ENCODE measurements at regions not wholly inside any gene's neighbourhood (a gene's known extent, or its start where the extent isn't known, plus 50 kb on each side); places are given as distances from the start of the nearest gene placed in this dataset.

DNA sequence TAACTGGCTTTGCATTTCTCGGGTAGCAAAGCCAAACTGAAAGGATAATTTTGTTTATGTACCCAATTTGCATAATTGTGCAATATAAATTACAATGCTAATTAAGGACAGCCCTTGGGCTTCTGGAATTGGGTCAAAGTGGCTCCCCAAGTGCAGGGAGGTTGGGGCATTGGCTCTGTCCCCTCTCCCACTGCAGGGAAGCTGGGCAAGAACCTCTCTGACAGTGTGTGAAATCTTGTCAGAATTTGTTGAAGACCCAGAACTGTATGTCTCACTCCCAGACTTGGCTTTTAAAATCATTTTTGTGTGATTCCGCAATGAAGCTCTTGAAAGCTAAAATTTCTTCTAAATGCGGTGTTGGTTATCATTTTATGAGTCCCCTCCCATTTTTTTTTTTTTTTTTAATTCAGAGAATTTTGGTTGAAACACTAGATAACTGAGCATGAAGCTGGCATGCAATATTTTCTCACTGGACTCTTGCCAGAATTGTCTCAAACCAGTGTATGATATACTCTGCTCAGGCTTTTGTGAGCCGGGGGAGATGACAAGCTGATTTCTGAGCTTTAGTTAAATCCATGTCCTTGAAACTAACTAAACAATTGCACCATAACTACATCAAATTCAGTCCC, 878.9 kb upstream of the CXADR start:
- no peak for DNase-seq (ENCODE audit: low spot score)

DNA sequence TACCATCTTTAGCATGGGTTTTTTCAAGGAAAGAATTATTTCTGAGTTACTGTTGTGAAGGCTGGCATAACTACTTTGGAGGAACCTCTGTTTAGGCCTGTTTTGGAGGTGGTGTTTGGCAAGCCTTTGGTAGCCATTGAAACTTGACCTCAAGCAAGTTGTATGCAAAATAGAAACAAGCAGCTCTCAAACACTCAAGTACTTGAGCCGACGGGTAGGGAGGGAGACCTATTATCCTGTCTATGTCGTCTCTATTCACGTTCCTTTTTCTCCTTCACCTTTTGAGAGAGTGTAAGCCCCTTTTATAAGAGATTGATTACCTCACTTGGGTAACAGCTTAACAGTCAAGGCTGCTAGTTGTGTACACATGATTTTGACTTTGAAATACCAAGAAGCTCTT, 878.3 kb upstream of the CXADR start:
- DNase-seq (ENCODE audit: low spot score), result no peak

DNA sequence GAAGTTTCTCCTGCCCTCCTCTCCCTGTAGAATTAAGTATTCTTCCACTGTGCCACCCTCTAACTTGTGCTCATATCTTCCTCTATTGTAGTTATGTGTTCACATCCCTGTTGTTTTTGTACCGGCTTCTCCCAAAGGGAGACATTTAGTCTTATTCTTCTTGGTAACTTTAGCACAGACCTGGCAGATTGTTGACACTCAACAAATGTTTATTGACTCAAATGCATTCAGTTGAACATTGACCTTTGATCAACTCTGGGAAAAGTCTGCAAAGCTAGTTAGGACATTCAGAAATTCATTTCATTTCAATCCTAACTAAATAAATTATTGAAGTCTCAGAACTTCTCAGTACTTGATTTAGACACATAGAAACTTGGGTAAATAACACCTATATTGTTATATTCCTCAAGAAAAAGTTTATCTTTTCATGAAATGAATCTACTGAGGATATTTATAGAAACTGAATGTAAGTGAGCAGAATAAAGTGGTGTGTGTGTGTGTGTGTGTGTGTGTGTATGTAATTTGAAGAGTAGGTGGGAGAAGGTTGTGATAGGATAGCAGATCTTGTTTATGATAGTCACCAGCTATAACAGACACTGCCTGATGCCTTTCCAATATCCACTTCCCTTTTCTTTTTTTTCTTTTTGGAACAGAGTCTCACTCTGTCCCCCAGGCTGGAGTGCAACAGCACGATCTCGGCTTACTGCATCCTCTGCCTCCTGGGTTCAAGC, 872.4 kb upstream of the CXADR start:
- no peak for DNase-seq (ENCODE audit: low spot score)

DNA sequence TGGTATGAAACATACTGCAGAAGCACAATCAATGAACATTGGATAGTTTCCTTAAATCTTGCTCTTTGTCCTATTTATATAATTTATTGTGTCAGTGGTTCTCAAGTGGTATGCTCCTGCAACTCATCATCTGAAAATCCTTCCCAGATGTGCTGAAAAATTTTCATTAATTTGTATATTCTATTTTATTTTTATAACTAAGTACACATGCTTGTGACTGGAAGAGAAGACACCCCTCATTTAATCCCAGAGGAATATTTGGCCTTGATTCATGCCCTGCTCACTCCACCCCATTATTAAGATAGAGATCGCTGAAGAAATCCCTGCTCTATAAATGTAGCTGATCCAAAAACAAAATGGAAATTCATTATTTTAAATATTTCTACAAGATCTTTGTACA, 870.5 kb upstream of the CXADR start:
- no peak for DNase-seq (ENCODE audit: low spot score)

DNA sequence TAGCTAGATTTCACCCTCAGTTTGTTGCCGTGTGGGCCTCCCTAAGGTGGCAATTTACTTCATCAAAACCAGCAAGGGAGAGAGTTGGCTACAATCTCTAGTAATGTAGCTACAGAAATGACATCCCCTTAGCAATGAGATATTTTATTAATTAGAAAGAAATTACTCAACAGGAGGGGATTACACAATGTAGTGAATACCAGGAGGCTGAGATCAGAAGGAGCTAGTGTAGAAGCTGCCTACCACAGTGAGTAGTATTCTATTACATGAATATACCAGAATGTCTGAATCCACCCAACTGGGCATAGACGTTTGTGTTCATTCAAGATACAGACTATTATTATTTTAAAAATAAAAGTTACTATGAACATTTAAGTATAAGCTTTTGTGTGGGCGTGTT, 868.2 kb upstream of the CXADR start:
- DNase-seq (ENCODE audit: low spot score), result no peak

DNA sequence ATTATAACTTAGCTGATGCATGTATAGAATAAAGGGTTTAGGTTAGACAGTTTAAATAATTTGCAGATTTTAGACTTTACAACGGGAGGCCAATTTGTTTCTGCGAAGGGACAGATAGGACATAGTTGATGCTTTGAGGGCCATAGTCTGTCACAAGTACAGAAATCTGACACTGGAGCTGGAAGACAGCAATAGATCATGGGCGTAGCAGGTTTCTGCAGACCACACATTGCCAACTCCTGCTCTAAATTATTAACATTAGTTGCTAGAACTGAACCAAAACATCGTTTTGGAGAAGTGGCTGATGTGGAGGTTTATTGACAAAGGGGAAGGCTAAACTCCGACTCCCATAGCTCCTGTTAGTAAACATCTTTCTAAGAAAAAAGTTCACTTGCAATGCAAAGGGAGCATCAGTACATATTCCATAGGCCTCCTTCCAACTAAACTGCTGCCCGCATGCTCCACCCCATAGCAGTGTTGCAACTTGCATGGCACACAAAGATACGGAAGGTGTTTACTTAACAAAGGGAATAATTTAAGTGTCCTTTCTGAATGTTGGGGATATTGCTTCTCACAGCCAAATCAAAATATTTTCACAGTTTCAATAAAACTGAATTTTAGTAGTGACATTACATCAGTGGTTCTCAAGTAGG, 862.0 kb upstream of the CXADR start:
- no peak for DNase-seq (ENCODE audit: low spot score)

DNA sequence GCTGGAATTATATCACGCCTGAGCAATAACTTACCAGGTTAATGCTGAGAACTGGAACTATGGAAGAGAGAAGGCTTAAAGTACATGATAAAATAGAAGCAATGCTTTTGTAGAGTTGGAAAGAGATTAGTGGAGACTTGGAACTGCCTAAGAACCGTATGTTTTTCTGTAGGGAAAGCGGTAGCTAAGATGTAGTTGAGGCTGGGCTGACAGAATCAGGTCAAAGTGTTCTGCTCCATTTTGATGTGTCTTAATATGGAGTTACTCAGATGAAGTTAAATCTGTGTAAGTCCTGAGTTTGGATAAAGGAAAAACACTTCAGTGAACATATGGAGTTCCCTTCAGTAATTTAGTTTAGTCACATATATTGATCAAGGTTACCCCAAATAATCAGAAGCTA, 860.9 kb upstream of the CXADR start:
- no peak for DNase-seq (ENCODE audit: low spot score)

DNA sequence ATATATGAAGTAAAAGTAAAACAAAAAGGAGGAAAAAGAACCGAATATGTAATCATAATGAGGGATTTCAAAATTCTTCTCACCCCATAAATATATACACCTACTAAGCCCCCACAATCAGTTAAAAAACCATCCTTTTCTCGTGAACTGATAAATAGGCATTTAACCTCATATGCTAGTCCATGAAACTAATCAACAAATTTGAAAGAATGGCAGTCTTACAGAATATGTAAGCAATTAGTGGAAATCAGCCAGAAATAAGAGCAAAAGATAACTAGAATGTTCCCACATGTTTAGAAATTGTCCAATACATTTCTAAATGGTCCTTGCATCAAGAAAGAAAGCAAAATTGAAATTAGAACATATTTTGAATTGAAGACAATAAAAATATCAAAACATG, 849.4 kb upstream of the CXADR start:
- DNase-seq (ENCODE audit: low spot score), result no peak

DNA sequence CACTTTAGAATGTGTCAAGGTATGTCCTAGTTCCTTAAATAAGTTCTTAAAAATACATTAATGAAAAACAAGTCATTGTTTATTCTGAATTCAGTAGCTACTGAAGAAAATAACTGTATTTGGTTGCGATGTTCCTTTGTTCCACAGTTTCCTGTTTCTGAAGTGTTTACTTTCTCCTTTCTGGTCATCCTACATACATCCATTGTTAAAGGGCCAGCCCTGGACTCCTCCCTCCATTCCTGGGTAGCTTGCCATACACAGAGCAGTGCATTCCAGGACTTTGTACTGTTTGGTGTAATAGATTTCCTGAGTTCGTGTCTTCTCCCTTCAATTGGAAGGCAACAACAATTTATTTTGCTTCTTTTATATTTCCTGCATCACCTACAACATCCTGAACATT, 845.4 kb upstream of the CXADR start:
- DNase-seq (ENCODE audit: low spot score), result no peak

DNA sequence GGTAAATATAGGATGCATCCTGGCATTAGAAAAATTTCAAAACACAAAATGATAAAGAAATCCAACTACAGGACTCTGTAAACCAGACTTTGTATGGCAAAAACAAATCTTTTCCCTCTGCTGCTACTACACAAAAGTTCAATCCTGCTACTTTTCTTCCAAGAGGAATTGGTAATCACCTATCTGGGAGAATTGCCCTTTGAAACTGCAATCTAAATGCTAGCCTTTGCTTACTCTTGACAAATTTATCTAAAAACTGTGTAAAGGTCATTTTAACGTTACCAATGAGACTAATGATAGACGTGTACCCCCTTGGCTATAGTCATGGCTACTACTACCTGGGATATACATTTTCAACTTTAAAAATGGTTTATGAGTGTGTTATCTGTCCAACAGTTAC, 837.9 kb upstream of the CXADR start:
- no peak for DNase-seq (ENCODE audit: low spot score)

DNA sequence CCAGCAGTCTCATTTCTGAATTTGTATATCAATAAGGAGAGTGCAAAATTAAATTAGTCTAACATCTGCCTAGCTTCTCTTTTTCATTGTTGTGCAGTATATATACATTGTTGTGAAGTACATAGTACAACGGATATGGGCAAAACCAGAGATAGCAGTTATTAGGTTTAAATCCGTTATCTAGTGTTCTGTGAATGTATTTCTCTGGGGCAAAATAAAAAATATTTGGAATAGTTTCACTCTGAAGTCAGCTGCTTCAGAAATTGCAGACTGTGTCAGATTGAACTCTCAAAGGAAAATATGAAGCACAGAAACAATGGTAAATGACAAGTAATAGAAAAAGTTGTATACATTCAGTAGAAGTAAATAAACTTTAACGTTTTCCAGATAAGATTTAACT, 836.5 kb upstream of the CXADR start:
- DNase-seq (ENCODE audit: low spot score), result no peak

DNA sequence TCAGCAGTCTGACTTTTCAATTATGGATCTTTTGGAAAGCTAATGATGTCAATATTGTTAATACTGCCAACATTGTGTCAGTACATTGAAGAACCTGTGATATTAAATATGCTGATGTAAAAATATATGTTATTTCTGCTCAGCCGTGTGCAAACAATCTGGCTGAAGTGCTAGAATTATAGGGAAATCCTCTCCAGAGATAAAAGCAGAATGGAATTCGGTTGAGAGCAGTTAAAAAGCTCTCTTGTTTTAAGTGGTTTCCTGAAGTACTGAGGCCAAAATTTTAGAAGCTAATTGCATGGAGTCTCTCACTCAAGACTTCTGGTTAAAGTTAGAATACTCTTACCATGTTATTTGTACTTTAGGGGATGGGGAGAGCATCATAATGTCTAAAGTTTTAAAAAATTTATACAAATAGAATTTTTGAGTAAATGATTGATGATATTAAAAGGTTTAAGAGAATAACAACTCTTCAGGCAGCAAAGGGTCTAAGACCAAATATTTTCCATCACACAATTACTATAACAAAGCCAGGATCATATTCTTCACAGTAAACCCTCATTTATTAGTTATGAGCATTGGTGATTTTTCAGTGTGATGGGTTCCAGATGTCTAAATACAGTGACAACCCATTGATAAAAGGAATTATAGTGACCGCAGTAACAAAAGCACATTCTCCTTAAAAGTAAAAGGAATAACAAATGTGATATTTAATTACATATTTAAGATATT, 834.2 kb upstream of the CXADR start:
- DNase-seq (ENCODE audit: low spot score), result no peak

DNA sequence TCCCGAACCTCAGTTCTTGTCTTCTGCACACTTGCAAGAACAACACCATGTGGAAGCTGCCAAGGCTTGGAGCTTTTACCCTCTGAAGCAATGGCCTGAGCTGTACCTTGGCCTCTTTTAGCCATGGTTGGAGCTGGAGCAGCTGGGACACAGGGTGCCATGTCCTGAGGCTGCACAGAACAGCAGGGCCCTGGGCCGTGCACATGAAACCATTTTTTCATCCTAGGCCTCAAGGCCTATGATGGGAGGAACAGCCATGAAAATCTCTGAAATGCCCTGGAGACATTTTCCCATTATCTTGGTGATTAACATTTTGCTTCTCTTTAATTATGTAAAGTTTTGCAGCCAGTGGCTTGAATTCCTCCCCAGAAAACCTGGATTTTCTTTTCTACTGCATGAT, 817.8 kb upstream of the CXADR start:
- DNase-seq (ENCODE audit: low spot score), result no peak

DNA sequence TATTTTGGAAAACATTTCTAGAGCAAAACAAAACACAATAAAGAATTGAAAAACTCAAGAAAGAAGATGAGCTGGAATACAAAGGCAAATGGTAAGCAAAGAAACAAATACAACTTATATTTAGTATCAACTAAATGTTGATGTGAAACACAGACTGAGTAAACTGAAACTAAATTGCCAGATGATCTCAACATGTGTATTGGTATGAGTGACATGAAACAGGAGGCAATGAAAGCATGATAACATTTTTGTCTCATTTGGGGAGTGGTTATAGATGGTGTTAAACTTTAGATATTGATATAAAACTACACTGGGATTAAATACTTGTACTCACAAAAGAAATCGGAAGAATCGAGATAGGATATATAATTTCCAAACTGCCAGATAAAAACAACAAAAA, 805.6 kb upstream of the CXADR start:
- DNase-seq (ENCODE audit: low spot score), result no peak

DNA sequence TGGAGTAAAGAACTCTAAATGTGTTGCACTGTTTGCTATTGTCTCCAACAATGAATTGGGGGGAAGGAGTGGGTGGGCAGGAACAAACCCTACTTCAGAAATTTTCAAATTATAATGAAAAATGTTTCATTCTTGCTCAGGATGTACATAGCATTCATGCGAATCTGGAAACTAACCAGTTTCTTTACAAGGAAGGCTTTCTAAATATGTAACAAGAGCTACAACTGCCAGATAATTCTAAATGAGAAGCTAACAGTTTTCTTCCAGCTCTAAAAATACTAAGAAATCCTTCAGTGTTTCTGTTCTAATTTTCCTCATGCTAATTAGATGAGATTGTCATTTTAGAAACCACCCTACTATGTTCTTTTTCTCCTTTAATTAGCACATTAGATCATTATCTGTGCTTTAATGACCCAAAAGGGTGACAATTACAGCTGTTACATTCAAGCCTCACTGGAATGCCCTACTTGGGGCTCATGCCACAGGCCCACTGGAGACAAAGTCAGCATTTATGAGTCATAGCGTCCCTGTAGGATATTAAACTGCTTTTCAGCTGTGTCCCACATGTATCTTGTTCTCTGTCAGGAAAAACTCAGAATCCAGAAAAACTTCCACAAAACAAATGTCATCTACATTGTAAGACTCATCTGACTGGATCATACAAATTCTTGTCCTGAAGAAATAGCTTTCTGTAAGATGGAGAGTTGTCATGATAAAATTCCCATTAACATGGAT, 804.6 kb upstream of the CXADR start:
- no peak for DNase-seq (ENCODE audit: low spot score)

DNA sequence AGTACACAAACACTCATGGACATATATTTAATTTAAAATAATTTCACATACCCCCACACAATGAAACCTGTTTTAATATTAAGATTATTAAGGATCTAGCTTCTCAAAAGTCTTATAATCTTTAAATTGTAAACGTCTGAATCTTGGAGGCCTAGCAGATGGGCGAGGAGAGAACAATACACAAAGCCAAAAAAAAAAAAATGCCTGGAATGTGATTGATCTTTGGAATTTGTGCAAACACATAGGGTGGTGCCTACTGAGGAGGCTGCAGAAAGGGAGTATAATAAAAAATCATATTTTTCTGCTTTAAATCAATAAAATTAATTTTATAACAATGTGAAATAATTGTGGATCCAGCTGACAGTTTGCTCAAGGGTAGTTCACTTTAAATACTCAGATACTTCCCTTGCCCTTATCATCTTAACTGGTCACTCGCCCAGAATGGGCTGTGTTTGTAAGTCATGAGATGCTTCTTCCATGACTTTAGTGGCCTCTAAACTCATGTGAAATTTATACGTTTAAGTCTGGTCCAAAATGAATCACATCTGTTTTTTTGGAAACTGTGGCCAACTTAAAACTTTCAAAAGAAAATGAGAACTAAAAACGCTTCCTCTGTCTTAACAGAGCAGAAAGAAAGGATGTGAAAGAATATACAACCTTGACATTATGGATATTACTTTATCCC, 802.8 kb upstream of the CXADR start:
- DNase-seq (ENCODE audit: low spot score), result no peak

DNA sequence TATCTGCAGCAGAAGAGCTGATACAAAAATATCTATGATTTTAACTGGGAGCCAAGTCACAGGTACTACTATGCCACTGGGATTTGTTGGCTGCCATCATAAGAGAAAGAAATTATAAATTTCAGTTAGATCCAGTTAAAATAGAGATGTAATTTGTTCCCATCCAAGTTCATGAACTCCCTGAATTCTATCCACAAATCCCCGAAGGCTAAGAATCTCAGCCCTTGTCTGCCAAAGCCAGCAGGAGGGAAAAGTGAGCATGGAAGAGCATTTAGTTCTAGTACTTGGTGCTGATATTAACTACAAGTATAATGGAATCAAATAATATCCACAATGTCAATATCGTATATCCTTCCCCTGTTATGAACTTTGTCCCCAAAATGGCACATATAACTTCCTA, 801.1 kb upstream of the CXADR start:
- DNase-seq (ENCODE audit: low spot score), result no peak

DNA sequence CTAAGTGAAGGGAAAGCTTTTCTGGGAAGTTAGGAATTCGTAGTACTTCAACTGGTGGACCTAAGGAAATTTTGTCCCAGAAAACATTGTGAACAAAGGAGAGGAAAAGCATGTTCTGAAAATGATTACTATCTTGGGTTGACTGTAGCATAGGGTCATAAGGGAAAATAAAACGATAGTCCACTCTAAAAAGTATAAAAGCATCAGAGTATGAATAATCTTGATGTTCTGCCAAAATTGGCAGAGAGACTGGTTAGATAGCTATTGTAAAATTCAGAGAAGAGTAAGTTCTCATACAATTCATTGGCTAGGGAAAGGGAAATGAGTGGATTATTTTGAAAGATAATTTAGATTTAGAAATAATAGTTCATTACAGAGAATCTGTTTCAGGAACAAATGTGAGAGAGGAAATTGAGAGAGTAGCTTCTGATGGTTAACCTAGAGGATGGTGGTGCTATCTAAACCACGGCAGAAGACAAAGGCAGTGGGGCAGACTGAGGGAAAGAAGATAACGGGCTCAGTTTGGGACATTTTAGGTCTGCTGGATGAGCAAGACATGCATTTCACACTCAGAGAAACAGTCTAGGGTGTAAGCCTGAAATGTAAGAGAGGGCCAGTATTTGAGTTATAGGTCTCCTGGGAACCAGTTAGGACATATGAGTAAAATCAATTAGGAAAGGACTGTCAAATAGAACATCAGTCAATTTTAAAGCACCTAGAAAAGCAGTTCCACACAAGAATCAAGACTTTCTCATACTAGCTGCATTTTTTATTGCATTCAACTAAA, 799.3 kb upstream of the CXADR start:
- DNase-seq (ENCODE audit: low spot score), result no peak

DNA sequence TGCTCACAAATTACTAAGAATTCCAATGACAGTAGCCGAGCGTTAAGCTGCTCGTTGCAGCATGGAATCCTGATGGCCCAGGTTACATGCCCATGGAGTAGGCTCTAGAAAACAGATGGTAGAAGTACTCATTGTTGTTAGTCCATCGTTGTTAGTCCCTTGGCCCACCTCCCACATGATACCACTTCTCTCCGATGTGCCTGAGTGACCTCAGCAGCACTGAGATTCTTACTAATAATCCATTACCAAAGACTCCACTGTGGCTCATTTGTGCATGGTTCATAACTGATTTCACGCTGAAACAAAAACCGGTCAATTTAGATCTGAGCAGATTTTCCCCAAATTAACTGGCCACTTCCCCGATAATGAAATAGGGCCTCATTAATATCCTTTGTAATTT, 772.3 kb upstream of the CXADR start:
- no peak for DNase-seq (ENCODE audit: low spot score)

DNA sequence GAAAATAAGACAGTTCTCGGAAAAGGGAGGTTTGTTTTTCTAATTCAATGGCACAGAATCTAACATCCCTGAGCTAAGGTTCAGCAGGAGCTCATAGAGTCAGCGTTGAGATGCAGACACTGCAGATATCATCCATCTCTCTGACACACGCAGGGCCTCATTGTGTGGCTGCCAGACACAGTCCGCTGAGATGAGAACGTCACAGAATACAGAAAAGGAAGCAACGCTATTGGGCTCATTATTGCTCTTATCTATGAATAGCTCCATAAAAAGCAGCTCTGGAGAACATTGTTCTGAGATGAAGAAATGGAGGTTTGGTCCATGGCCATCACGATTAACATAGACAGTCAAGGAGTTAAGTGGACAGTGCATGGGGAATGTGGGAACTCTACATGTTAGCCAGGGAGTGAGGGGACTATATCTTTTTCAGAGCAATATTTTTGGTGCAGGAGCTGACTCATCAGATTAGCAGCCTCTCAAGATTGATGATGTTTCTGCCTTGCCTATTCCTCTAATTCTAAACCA, 771.6 kb upstream of the CXADR start:
- DNase-seq (ENCODE audit: low spot score), result no peak
